ENCODE measurements at regions not wholly inside any gene's neighbourhood (a gene's known extent, or its start where the extent isn't known, plus 50 kb on each side); places are given as distances from the start of the nearest gene placed in this dataset.
A peak's percentile ranks its signal among the peaks of the same experiment; 100 is the strongest.

- no peak for TF ChIP-seq CTCF (IDR thresholded peaks at IDR 0.05; ENCODE audit: unreplicated experiment)
- no peak for DNase-seq (ENCODE audit: low spot score, unreplicated experiment)
- H3K9me3 Mint-ChIP-seq (ENCODE audit: low read depth) = peaks cover 12% of the 10 kb centered on the region
- no peak overlapping the region for H3K27ac Mint-ChIP-seq
- H3K36me3 Mint-ChIP-seq (ENCODE audit: insufficient read depth) = peaks cover 2% of the 10 kb centered on the region
- H3K4me3 Mint-ChIP-seq (ENCODE audit: low read depth) = no peak overlapping the region
- peaks cover 34% of the 10 kb centered on the region for H3K4me1 Mint-ChIP-seq (ENCODE audit: low read depth)
- H3K27me3 Mint-ChIP-seq = no peaks in the 10 kb centered on the region
These were observed 471.9 kb downstream of the TRIML1 start for GRCh38 chr4:188611143-188611542.

- Mint-ChIP-seq H3K9me3 (ENCODE audit: low read depth) (peaks cover 16% of the 10 kb centered on the region), H3K4me3 (ENCODE audit: low read depth) (peak overlapping the region; percentile 37), H3K4me1 (ENCODE audit: low read depth) (peaks cover 23% of the 10 kb centered on the region), H3K27me3 (no peaks in the 10 kb centered on the region), H3K36me3 (ENCODE audit: insufficient read depth) (peaks cover 4% of the 10 kb centered on the region), H3K27ac (peak overlapping the region; percentile 57)
- no peak for TF ChIP-seq CTCF (IDR thresholded peaks at IDR 0.05; ENCODE audit: unreplicated experiment)
- no peak for DNase-seq (ENCODE audit: low spot score, unreplicated experiment)
These were observed 473.4 kb downstream of the TRIML1 start for GRCh38 chr4:188612659-188613058.

- no peak overlapping the region for H3K27ac Mint-ChIP-seq
- no peaks in the 10 kb centered on the region for H3K27me3 Mint-ChIP-seq
- peaks cover 16% of the 10 kb centered on the region for H3K9me3 Mint-ChIP-seq (ENCODE audit: low read depth)
- TF ChIP-seq CTCF (IDR thresholded peaks at IDR 0.05; ENCODE audit: unreplicated experiment) = no peak
- H3K4me3 Mint-ChIP-seq (ENCODE audit: low read depth) = no peak overlapping the region
- DNase-seq (ENCODE audit: low spot score, unreplicated experiment) = no peak
- peaks cover 22% of the 10 kb centered on the region for H3K4me1 Mint-ChIP-seq (ENCODE audit: low read depth)
- peaks cover 4% of the 10 kb centered on the region for H3K36me3 Mint-ChIP-seq (ENCODE audit: insufficient read depth)
These were observed 474.7 kb downstream of the TRIML1 start for GRCh38 chr4:188613976-188614375.

DNA sequence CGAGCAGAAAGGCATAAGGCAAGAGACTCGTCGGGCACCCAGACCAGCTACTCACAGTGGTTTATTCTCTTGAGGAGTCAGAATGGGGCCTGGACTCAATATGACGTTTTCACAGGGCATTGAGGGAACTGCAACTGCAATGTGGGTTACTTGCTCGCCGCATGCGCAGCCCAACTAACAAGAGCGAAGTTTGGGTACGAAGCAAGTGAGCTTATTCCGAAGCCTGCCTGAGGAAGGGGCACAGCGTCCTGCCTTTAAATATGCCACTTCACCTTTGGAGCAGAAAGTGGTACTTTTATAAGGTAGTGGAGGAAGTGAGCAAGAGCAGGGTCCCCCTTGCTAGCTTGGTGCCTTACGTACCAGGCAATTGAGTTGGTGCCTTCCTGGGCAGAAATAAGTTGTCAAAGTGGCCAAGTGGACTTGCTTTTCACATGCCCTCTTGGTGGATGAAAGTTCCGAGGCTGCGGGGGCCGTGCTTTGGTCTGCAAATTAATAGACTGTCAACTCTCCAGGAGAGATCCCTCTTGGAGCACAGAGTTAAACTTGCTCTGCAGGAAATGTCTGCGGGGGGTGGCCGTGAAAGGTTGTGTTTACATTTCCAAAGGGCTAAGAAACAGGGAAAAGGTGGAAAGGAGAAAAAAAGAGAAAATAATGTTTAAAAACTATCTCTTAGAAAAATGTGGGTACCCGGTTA, 480.4 kb downstream of the TRIML1 start:
- no peaks in the 10 kb centered on the region for H3K27me3 Mint-ChIP-seq
- no peak for TF ChIP-seq CTCF (IDR thresholded peaks at IDR 0.05; ENCODE audit: unreplicated experiment)
- DNase-seq (ENCODE audit: low spot score, unreplicated experiment) = no peak
- H3K4me3 Mint-ChIP-seq (ENCODE audit: low read depth) = no peak overlapping the region
- peaks cover 12% of the 10 kb centered on the region for H3K9me3 Mint-ChIP-seq (ENCODE audit: low read depth)
- peak overlapping the region; percentile 9 for H3K27ac Mint-ChIP-seq
- peaks cover 1% of the 10 kb centered on the region for H3K36me3 Mint-ChIP-seq (ENCODE audit: insufficient read depth)
- H3K4me1 Mint-ChIP-seq (ENCODE audit: low read depth) = peaks cover 14% of the 10 kb centered on the region

DNA sequence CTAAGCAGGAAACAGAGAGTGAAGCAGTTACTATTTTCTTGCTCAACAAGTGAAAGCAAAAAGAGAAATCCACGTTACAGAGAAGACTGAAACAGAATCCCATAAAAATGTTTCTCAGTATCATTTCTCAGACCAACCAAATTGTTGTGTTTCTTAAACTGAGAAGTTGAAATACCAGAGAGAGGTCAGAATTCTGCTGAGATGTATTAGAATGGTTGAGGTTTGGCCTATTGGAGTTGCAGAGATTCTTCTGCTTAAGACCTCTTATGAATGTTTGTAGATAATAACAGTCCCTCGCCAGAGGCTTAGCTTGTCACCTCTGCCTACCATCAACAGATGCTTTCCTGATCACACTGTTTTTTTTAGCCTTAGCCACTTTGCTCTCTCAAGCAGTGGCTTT, 481.4 kb downstream of the TRIML1 start:
- Mint-ChIP-seq H3K27ac (no peak overlapping the region), H3K9me3 (ENCODE audit: low read depth) (peaks cover 12% of the 10 kb centered on the region), H3K4me1 (ENCODE audit: low read depth) (peaks cover 14% of the 10 kb centered on the region), H3K27me3 (no peaks in the 10 kb centered on the region), H3K4me3 (ENCODE audit: low read depth) (no peak overlapping the region), H3K36me3 (ENCODE audit: insufficient read depth) (peaks cover 1% of the 10 kb centered on the region)
- no peak for TF ChIP-seq CTCF (IDR thresholded peaks at IDR 0.05; ENCODE audit: unreplicated experiment)
- no peak for DNase-seq (ENCODE audit: low spot score, unreplicated experiment)
